8988T (cell line): ENCODE measurements at regions not wholly inside any gene's neighbourhood (a gene's known extent, or its start where the extent isn't known, plus 50 kb on each side); places are given as distances from the start of the nearest gene placed in this dataset.

ENCODE experiments used
- DNase-seq: peaks from one replicate; pipeline ENCODE4 v3.0.0; 2011

- DNase-seq, result no peak
Observed at GRCh38 chr12:91994208-91994797, 151.3 kb downstream of the BTG1 start.

- DNase-seq, result no peak
Observed at GRCh38 chr12:91993287-91994017, 152.2 kb downstream of the BTG1 start.

- DNase-seq, result no peak
Observed at GRCh38 chr12:91991399-91992187, 154.1 kb downstream of the BTG1 start.

GRCh38 chr12:91990525-91990924 is 155.1 kb downstream of the BTG1 start:
- no peak for DNase-seq

- no peak for DNase-seq
Observed at GRCh38 chr12:91989143-91989542, 156.5 kb downstream of the BTG1 start.

- no peak for DNase-seq
Observed at GRCh38 chr12:91988086-91988923, 157.3 kb downstream of the BTG1 start.

GRCh38 chr12:91986084-91986483 is 159.6 kb downstream of the BTG1 start:
- DNase-seq, result no peak

GRCh38 chr12:91985002-91985787 is 160.5 kb downstream of the BTG1 start:
- DNase-seq, result no peak

- no peak for DNase-seq
Observed at GRCh38 chr12:91984556-91984955, 161.1 kb downstream of the BTG1 start.

- no peak for DNase-seq
Observed at GRCh38 chr12:91983935-91984334, 161.7 kb downstream of the BTG1 start.

GRCh38 chr12:91982946-91983345 is 162.7 kb downstream of the BTG1 start:
- DNase-seq, result no peak

GRCh38 chr12:91980389-91980821 is 165.2 kb downstream of the BTG1 start:
- DNase-seq, result no peak

- no peak for DNase-seq
Observed at GRCh38 chr12:91978143-91978542, 167.5 kb downstream of the BTG1 start.

GRCh38 chr12:91975891-91976290 is 169.8 kb downstream of the BTG1 start:
- DNase-seq, result no peak

- no peak for DNase-seq
Observed at GRCh38 chr12:91974541-91975085, 171.0 kb downstream of the BTG1 start.

GRCh38 chr12:91973813-91974212 is 171.8 kb downstream of the BTG1 start:
- DNase-seq, result no peak

- no peak for DNase-seq
Observed at GRCh38 chr12:91972896-91973295, 172.8 kb downstream of the BTG1 start.

- DNase-seq, result no peak
Observed at GRCh38 chr12:91968777-91969171, 176.9 kb downstream of the BTG1 start.

GRCh38 chr12:91968076-91968776 is 177.4 kb downstream of the BTG1 start:
- DNase-seq, result no peak

GRCh38 chr12:91967590-91967989 is 178.1 kb downstream of the BTG1 start:
- no peak for DNase-seq

GRCh38 chr12:91965781-91966180 is 179.9 kb downstream of the BTG1 start:
- DNase-seq, result no peak
